CD8-positive, alpha-beta memory T cell (primary cell): ENCODE measurements at regions not wholly inside any gene's neighbourhood (a gene's known extent, or its start where the extent isn't known, plus 50 kb on each side); places are given as distances from the start of the nearest gene placed in this dataset.
"Not testable (repeated sequence)": the region's sequence is repeated elsewhere in the genome, so short reads cannot be mapped to it uniquely, and the experiment has no call there.

ENCODE experiments used
- CTCF ChIA-PET: fragments of 350-600 bp; sonication (Branson Sonifier 250); formaldehyde crosslinking; loops from one replicate; lab custom pipeline; 2021; ENCODE audit warnings: antibody characterized with exemption; lab: Charles Lee
- POLR2A ChIA-PET: fragments of 350-600 bp; sonication (Branson Sonifier 250); formaldehyde crosslinking; loops from one replicate; lab custom pipeline; 2021; ENCODE audit warnings: antibody characterized with exemption; lab: Charles Lee
- DNase-seq, 5 donors: peaks; one replicate each; pipeline versions ENCODE4 v3.0.0 to v3.0.0-alpha.2; 2020 to 2022; ENCODE audit warnings: mixed read lengths in 1 of 5
- H3K27ac ChIP-seq: one replicate; pipeline ENCODE4 v1.7.0; 2013; ENCODE audit warnings: low read depth, mild to moderate bottlenecking, low read length, moderate library complexity
- H3K27me3 ChIP-seq: 2 replicates; pipeline ENCODE4 v1.7.0; 2013; ENCODE audit warnings: low read length, mild to moderate bottlenecking; ENCODE audit not compliant: insufficient read depth, poor library complexity, severe bottlenecking
- H3K36me3 ChIP-seq: 2 replicates; pipeline ENCODE4 v1.7.0; 2013; ENCODE audit warnings: mild to moderate bottlenecking, low read length, moderate library complexity; ENCODE audit not compliant: insufficient read depth
- H3K4me1 ChIP-seq: 2 replicates; pipeline ENCODE4 v1.7.0; 2013; ENCODE audit warnings: mild to moderate bottlenecking, low read length, moderate library complexity; ENCODE audit not compliant: insufficient read depth
- H3K4me3 ChIP-seq: 2 replicates; pipeline ENCODE4 v1.7.0; 2013; ENCODE audit warnings: mild to moderate bottlenecking, low read length
- H3K9me3 ChIP-seq: 2 replicates; pipeline ENCODE4 v1.7.0; 2013; ENCODE audit warnings: mild to moderate bottlenecking, low read length
- H3K27ac Mint-ChIP-seq, 8 donors: one replicate each; pipeline ENCODE4 v1.8.0; 2020 to 2021; ENCODE audit warnings: mixed read lengths in 8 of 8, mild to moderate bottlenecking in 6 of 8, inconsistent platforms in 3 of 8, moderate library complexity in 3 of 8
- H3K27me3 Mint-ChIP-seq, 2 donors: one replicate each; pipeline ENCODE4 v1.8.0; 2020 to 2021; ENCODE audit warnings: mixed read lengths in 2 of 2, mild to moderate bottlenecking in 1 of 2, moderate library complexity in 1 of 2
- H3K36me3 Mint-ChIP-seq, 3 donors: one replicate each; pipeline ENCODE4 v1.8.0; 2020 to 2021; ENCODE audit warnings: mixed read lengths in 3 of 3, inconsistent platforms in 1 of 3, mild to moderate bottlenecking in 1 of 3
- H3K4me1 Mint-ChIP-seq, 3 donors: one replicate each; pipeline ENCODE4 v1.8.0; 2020 to 2021; ENCODE audit warnings: mixed read lengths in 3 of 3, inconsistent platforms in 1 of 3, mild to moderate bottlenecking in 1 of 3
- H3K4me3 Mint-ChIP-seq, 7 donors: one replicate each; pipeline ENCODE4 v1.8.0; 2020 to 2021; ENCODE audit warnings: mixed read lengths in 7 of 7, mild to moderate bottlenecking in 6 of 7, moderate library complexity in 4 of 7, inconsistent platforms in 2 of 7
- H3K9me3 Mint-ChIP-seq, 5 donors: one replicate each; pipeline ENCODE4 v1.8.0; 2020 to 2022; ENCODE audit warnings: mixed read lengths in 5 of 5, mild to moderate bottlenecking in 3 of 5, moderate library complexity in 2 of 5, inconsistent platforms in 1 of 5

DNA sequence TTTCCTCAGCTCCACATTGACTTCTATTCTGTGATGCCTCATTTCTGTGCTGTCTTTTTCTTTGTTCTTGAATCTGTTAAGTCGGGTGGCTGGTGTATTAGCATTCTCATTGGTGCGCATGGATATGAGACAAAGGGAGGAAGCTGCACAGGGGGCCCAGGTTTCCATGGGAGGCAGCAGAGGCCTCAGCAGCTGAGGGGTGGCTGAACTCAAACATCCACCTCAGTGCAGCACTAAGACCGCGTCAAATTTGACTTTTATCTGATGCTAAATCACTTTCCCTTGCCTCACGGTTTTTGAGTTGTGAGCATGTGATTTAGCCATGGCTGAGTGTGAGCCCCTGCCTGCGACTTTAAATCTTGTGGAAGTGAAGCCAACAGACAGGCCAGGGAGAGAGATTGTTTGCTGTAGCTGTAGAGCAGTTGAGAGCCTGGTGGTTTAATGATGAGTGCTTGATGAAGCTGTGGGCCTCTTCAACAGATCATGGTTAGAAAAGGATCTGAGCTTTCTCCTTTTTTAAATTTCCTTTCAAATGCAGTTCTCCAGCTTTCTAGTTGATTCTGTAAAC lies 193.3 kb upstream of the ZNF804B start:
- DNase-seq: no peak
- no peak overlapping the region for H3K4me3 ChIP-seq
- Mint-ChIP-seq H3K36me3 (no peaks in the 10 kb centered on the region), H3K27me3 (no peaks in the 10 kb centered on the region), H3K9me3 (peaks cover 0 to 12% (median 0%) of the 10 kb centered on the region in 5 donors), H3K4me1 (no peaks in the 10 kb centered on the region), H3K27ac (no peak overlapping the region), H3K4me3 (no peak overlapping the region)
- no peak overlapping the region for H3K27ac ChIP-seq
- no peaks in the 10 kb centered on the region for H3K4me1 ChIP-seq
- H3K9me3 ChIP-seq: no peaks in the 10 kb centered on the region
- ChIA-PET POLR2A (no interaction called here), CTCF (no interaction called here)
- no peaks in the 10 kb centered on the region for H3K27me3 ChIP-seq
- no peaks in the 10 kb centered on the region for H3K36me3 ChIP-seq

DNA sequence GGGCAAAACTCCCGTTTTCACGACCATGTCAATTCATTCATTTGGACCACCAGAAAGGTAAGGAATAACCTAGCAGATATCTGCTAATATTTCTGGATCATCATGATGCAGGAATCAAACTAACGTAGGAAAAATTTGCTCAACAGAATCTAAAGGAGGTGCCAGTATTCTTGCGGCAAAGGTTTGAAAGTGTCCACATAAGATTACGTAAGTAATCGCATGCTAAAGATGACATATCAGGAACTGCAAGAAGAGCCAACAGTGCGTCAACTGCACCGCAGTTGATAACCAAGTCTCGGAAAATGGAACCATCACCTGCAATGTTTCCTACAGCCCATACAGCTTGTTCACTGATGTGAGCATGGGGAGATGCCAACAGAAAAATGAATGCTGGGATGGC lies 194.1 kb upstream of the ZNF804B start:
- Histone ChIP-seq H3K27ac (no peak overlapping the region), H3K9me3 (no peaks in the 10 kb centered on the region), H3K4me1 (no peaks in the 10 kb centered on the region), H3K4me3 (no peak overlapping the region), H3K27me3 (no peaks in the 10 kb centered on the region), H3K36me3 (no peaks in the 10 kb centered on the region)
- H3K4me1 Mint-ChIP-seq: no peaks in the 10 kb centered on the region
- H3K4me3 Mint-ChIP-seq: no peak overlapping the region
- ChIA-PET POLR2A (no interaction called here), CTCF (no interaction called here)
- H3K27me3 Mint-ChIP-seq: no peaks in the 10 kb centered on the region
- no peaks in the 10 kb centered on the region for H3K36me3 Mint-ChIP-seq
- H3K27ac Mint-ChIP-seq: no peak overlapping the region
- DNase-seq: no peak
- peaks cover 0 to 12% (median 0%) of the 10 kb centered on the region in 5 donors for H3K9me3 Mint-ChIP-seq

DNA sequence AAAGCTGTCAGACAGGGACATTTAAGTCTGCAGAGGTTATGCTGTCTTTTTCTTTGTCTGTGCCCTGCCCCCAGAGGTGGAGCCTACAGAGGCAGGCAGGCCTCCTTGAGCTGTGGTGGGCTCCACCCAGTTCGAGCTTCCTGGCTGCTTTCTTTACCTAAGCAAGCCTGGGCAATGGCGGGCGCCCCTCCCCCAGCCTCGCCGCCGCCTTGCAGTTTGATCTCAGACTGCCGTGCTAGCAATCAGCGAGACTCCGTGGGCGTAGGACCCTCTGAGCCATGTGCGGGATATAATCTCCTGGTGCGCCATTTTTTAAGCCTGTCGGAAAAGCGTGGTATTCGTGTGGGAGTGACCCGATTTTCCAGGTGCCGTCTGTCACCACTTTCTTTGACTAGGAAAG lies 203.1 kb upstream of the ZNF804B start:
- H3K27ac ChIP-seq, H3K27me3 Mint-ChIP-seq, H3K9me3 ChIP-seq, H3K4me3 ChIP-seq, H3K36me3 ChIP-seq, H3K4me3 Mint-ChIP-seq, H3K4me1 ChIP-seq, H3K27me3 ChIP-seq, H3K4me1 Mint-ChIP-seq, DNase-seq, POLR2A ChIA-PET, H3K36me3 Mint-ChIP-seq, CTCF ChIA-PET, H3K27ac Mint-ChIP-seq: not testable (repeated sequence)
- peaks cover 0 to 10% (median 9%) of the 10 kb centered on the region in 5 donors for H3K9me3 Mint-ChIP-seq

DNA sequence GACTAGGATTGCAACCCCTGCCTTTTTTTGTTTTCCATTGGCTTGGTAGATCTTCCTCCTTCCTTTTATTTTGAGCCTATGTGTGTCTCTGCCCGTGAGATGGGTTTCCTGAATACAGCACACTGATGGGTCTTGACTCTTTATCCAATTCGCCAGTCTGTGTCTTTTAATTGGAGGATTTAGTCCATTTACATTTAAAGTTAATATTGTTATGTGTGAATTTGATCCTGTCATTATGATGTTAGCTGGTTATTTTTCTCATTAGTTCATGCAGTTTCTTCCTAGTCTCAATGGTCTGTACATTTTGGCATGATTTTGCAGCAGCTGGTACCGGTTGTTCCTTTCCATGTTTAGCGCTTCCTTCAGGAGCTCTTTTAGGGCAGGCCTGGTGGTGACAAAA lies 204.7 kb upstream of the ZNF804B start:
- H3K27ac Mint-ChIP-seq, H3K4me1 ChIP-seq, DNase-seq, H3K4me3 Mint-ChIP-seq, CTCF ChIA-PET, H3K27me3 Mint-ChIP-seq, H3K9me3 ChIP-seq, H3K4me3 ChIP-seq, H3K36me3 Mint-ChIP-seq, H3K27me3 ChIP-seq, POLR2A ChIA-PET, H3K27ac ChIP-seq, H3K4me1 Mint-ChIP-seq, H3K36me3 ChIP-seq: not testable (repeated sequence)
- H3K9me3 Mint-ChIP-seq: peaks cover 0 to 10% (median 9%) of the 10 kb centered on the region in 5 donors

DNA sequence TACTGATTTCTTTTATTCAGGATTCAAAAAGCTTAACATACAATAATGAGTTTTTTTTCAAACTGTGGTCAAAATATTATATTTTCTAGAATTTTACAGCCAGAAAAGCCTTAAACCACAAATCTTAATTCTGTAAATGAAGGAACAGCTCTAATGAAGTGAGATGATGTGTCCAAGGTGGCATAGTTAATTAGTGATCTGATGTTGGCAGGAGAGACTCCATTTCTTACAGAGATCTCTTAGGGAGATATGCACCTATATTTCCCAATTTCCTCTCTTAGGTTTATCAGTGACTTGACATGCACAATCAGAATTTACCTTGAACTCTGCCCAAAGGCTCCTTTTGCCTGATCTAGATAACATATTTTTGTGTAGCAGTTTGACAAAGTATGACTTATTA lies 211.1 kb upstream of the ZNF804B start:
- ChIA-PET CTCF (no interaction called here), POLR2A (no interaction called here)
- no peak overlapping the region for H3K4me3 ChIP-seq
- Mint-ChIP-seq H3K36me3 (peaks cover 0 to 2% (median 0%) of the 10 kb centered on the region in 3 donors), H3K27ac (no peak overlapping the region), H3K27me3 (no peaks in the 10 kb centered on the region), H3K9me3 (peaks cover 0 to 12% (median 6%) of the 10 kb centered on the region in 5 donors), H3K4me1 (no peaks in the 10 kb centered on the region), H3K4me3 (no peak overlapping the region)
- H3K27me3 ChIP-seq: no peaks in the 10 kb centered on the region
- H3K9me3 ChIP-seq: no peaks in the 10 kb centered on the region
- no peaks in the 10 kb centered on the region for H3K4me1 ChIP-seq
- no peak for DNase-seq
- H3K27ac ChIP-seq: no peak overlapping the region
- no peaks in the 10 kb centered on the region for H3K36me3 ChIP-seq

DNA sequence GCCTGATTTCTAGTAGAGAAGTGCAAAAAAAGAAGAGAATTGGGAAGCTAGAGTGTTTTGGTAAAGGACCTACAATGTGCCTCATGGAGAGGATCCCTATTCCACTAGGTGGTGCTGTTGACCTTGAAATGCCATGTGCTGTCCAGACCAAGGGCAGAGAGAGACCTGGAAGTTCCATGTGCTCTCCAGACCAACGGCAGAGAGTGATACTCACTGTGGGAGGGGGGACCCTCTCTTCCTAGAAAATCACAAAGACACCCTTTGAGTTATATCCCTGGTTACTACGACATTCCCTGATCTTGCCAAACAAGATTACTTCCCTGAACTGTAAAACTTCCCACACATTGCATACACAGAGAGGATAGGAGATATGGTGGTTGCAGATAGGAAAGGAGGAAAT lies 212.7 kb upstream of the ZNF804B start:
- peak in 1 of 5 donors; percentile 3 for DNase-seq
- ChIA-PET CTCF (no interaction called here), POLR2A (no interaction called here)

DNA sequence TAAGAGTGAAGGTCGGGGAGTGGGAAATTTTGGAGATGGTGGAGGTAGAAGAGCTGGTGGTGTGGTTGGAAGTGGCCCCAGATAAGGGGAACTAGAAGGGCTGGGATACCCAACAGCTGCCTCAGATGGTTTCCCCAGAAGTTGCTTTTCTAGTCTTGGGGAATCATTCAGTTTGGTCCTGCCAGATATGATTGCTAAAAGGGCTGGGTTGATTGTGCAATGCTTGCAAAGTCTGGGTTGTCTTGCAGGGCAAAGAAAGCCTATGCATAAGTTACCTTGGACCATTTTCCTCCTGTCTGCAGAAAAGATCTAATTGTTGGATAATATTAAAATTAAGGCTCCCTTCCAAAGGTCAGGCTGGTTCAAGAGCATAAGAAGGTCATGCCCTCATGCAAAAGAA lies 213.8 kb upstream of the ZNF804B start:
- no peak for DNase-seq
- no peaks in the 10 kb centered on the region for H3K27me3 ChIP-seq
- H3K4me3 ChIP-seq: no peak overlapping the region
- H3K36me3 ChIP-seq: no peaks in the 10 kb centered on the region
- Mint-ChIP-seq H3K9me3 (peaks cover 0 to 12% (median 6%) of the 10 kb centered on the region in 5 donors), H3K27ac (no peak overlapping the region), H3K4me3 (no peak overlapping the region), H3K4me1 (no peaks in the 10 kb centered on the region), H3K36me3 (peaks cover 0 to 2% (median 0%) of the 10 kb centered on the region in 3 donors), H3K27me3 (peaks cover 0 to 2% of the 10 kb centered on the region in 2 donors)
- POLR2A ChIA-PET: no interaction called here
- no peaks in the 10 kb centered on the region for H3K4me1 ChIP-seq
- no peak overlapping the region for H3K27ac ChIP-seq
- CTCF ChIA-PET: no interaction called here
- no peaks in the 10 kb centered on the region for H3K9me3 ChIP-seq

More for the DNA sequence above, 212.7 kb upstream of the ZNF804B start:
- Histone ChIP-seq H3K36me3 (no peaks in the 10 kb centered on the region), H3K9me3 (no peaks in the 10 kb centered on the region), H3K4me3 (no peak overlapping the region), H3K4me1 (no peaks in the 10 kb centered on the region), H3K27me3 (no peaks in the 10 kb centered on the region), H3K27ac (no peak overlapping the region)
- H3K36me3 Mint-ChIP-seq: peaks cover 0 to 2% (median 0%) of the 10 kb centered on the region in 3 donors
- H3K4me3 Mint-ChIP-seq: no peak overlapping the region
- peaks cover 0 to 12% (median 6%) of the 10 kb centered on the region in 5 donors for H3K9me3 Mint-ChIP-seq
- H3K4me1 Mint-ChIP-seq: no peaks in the 10 kb centered on the region
- H3K27ac Mint-ChIP-seq: no peak overlapping the region
- H3K27me3 Mint-ChIP-seq: peaks cover 0 to 2% of the 10 kb centered on the region in 2 donors

DNA sequence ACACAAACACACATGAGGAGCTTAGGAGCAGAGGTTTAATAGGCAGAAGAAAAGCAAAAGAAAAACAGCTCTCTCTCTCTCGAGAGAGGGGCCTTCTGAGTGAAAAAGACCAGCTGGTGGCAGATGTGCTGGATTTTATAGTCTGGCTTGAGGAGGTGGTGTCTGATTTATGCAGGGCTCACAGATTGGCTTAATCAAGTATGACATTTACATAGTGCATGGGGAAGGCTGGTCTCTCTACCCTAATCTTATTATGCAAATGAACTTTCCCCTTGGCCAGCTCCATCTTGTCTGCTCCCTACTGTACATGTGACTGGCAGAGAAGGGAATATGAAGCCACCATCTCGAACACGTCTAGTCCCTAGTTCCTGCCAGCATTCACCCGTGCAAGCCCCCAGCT lies 219.5 kb upstream of the ZNF804B start:
- no peak overlapping the region for H3K4me3 ChIP-seq
- Mint-ChIP-seq H3K36me3 (no peaks in the 10 kb centered on the region), H3K9me3 (peaks cover 0 to 12% (median 6%) of the 10 kb centered on the region in 5 donors), H3K4me1 (no peaks in the 10 kb centered on the region), H3K4me3 (no peak overlapping the region), H3K27me3 (peaks cover 0 to 6% of the 10 kb centered on the region in 2 donors), H3K27ac (no peak overlapping the region)
- no peaks in the 10 kb centered on the region for H3K4me1 ChIP-seq
- ChIA-PET POLR2A (no interaction called here), CTCF (no interaction called here)
- no peaks in the 10 kb centered on the region for H3K27me3 ChIP-seq
- DNase-seq: no peak
- no peaks in the 10 kb centered on the region for H3K9me3 ChIP-seq
- H3K27ac ChIP-seq: no peak overlapping the region
- no peaks in the 10 kb centered on the region for H3K36me3 ChIP-seq
